ENCODE measurements at regions not wholly inside any gene's neighbourhood (a gene's known extent, or its start where the extent isn't known, plus 50 kb on each side); places are given as distances from the start of the nearest gene placed in this dataset.

GRCh38 chr19:13619203-13619632 lies 112.9 kb upstream of the CACNA1A start:
- H3K9me2 ChIP-seq (ENCODE audit: insufficient read depth) = no peaks in the 10 kb centered on the region
- ChIA-PET POLR2A (no interaction called here), CTCF (no interaction called here), RAD21 (ENCODE audit: low non-redundant PET in 1 of 2, low total read pairs in 2 of 2, uncharacterized antibody in 2 of 2, unreplicated experiment in 2 of 2) (no interaction called here)
- no TSS peak for BruUV-seq (replicated peaks)
- H3K27ac ChIP-seq (ENCODE audit: low read depth, low read length) = no peak overlapping the region
- no peaks in the 10 kb centered on the region for H4K20me1 ChIP-seq (ENCODE audit: insufficient read depth)
- H2AFZ ChIP-seq (ENCODE audit: low read depth, low read length, poor library complexity, severe bottlenecking) = no peak overlapping the region
- H3K4me1 ChIP-seq (ENCODE audit: control insufficient read depth in 1 of 2, insufficient read depth in 2 of 2, low read length in 2 of 2) = peaks cover 10 to 18% of the 10 kb centered on the region in 2 experiments
- no peaks in the 10 kb centered on the region for H3K9me3 ChIP-seq (ENCODE audit: control insufficient read depth in 1 of 2, insufficient read depth in 1 of 2, low read depth in 1 of 2, low read length in 2 of 2)
- no peak overlapping the region for H3K4me3 ChIP-seq (replicated peaks in 1 of 2; ENCODE audit: low read depth in 1 of 2, low read length in 2 of 2)
- H3K9ac ChIP-seq (ENCODE audit: low read length) = no peak overlapping the region
- DNase-seq (ENCODE audit: low read depth, low spot score) (no peak), ATAC-seq (no peak)
- intact Hi-C loops (cut with micrococcal nuclease) = no loop called here
- no peak overlapping the region for H3K4me2 ChIP-seq (ENCODE audit: low read length)
- peaks cover 12% of the 10 kb centered on the region; the same call in 1 of the 2 replicates for H3K27me3 ChIP-seq (ENCODE audit: insufficient read depth, low read length)
- H3K36me3 ChIP-seq (ENCODE audit: control insufficient read depth in 1 of 2, insufficient read depth in 2 of 2, low read length in 2 of 2) = no peaks in the 10 kb centered on the region
- no peaks in the 10 kb centered on the region for H3K79me2 ChIP-seq (ENCODE audit: insufficient read depth, low read length)
- TF ChIP-seq CTCF (IDR thresholded peaks at IDR 0.05 in 2 of 3, conservative IDR thresholded peaks at IDR 0.05 in 1 of 3; ENCODE audit: borderline replicate concordance in 1 of 3, insufficient read depth in 1 of 3, low read depth in 2 of 3, low read length in 2 of 3) (no peak), ZFX (IDR thresholded peaks at IDR 0.05) (no peak), EZH2 (IDR thresholded peaks at IDR 0.05) (no peak), POLR2AphosphoS5 (IDR thresholded peaks at IDR 0.05; ENCODE audit: low read depth, low read length) (no peak), JUND (IDR thresholded peaks at IDR 0.05) (no peak), SP1 (IDR thresholded peaks at IDR 0.05; ENCODE audit: low read depth) (no peak), CEBPB (IDR thresholded peaks at IDR 0.05; ENCODE audit: low read depth) (no peak), YY1 (IDR thresholded peaks at IDR 0.05; ENCODE audit: extremely low read depth, insufficient replicate concordance, low read depth, low read length) (no peak), ELF1 (IDR thresholded peaks at IDR 0.05; ENCODE audit: borderline replicate concordance, low read depth) (no peak), RAD21 (IDR thresholded peaks at IDR 0.05; ENCODE audit: low read depth) (no peak)
- TF ChIP-seq, protein P1, sequence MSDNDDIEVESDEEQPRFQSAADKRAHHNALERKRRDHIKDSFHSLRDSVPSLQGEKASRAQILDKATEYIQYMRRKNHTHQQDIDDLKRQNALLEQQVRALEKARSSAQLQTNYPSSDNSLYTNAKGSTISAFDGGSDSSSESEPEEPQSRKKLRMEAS (IDR thresholded peaks at IDR 0.05) = no peak
- TF ChIP-seq, protein P2, sequence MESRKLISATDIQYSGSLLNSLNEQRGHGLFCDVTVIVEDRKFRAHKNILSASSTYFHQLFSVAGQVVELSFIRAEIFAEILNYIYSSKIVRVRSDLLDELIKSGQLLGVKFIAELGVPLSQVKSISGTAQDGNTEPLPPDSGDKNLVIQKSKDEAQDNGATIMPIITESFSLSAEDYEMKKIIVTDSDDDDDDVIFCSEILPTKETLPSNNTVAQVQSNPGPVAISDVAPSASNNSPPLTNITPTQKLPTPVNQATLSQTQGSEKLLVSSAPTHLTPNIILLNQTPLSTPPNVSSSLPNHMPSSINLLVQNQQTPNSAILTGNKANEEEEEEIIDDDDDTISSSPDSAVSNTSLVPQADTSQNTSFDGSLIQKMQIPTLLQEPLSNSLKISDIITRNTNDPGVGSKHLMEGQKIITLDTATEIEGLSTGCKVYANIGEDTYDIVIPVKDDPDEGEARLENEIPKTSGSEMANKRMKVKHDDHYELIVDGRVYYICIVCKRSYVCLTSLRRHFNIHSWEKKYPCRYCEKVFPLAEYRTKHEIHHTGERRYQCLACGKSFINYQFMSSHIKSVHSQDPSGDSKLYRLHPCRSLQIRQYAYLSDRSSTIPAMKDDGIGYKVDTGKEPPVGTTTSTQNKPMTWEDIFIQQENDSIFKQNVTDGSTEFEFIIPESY (IDR thresholded peaks at IDR 0.05; ENCODE audit: extremely low read depth, insufficient replicate concordance, low read length) = no peak
